Activated naive CD4-positive, alpha-beta T cell treated with anti-CD3 and anti-CD28 coated beads, Interleukin-2, amount 50 U/mL, for 72 hours (primary cell): ENCODE measurements at regions not wholly inside any gene's neighbourhood (a gene's known extent, or its start where the extent isn't known, plus 50 kb on each side); places are given as distances from the start of the nearest gene placed in this dataset.
"Not testable (repeated sequence)": the region's sequence is repeated elsewhere in the genome, so short reads cannot be mapped to it uniquely, and the experiment has no call there.

Experiments used
- ATAC-seq, 2 donors: fragments of 150-1000 bp; cut with Tn5 transposase; 2 replicates each; pipeline ENCODE4 v1.10.0; 2021; ENCODE audit warnings: mild to moderate bottlenecking in 2 of 2, moderate library complexity in 2 of 2
- DNase-seq, 2 donors: peaks; one replicate each; pipeline ENCODE4 v3.0.0; 2021 to 2022; ENCODE audit warnings: low spot score in 2 of 2
- H3K27ac Mint-ChIP-seq, 2 donors: one replicate each; pipeline ENCODE4 v1.8.0; 2022; ENCODE audit warnings: mild to moderate bottlenecking in 2 of 2, mixed read lengths in 2 of 2
- H3K36me3 Mint-ChIP-seq, 2 donors: one replicate each; pipeline ENCODE4 v1.8.0; 2022; ENCODE audit warnings: mixed read lengths in 2 of 2
- H3K9me3 Mint-ChIP-seq, 2 donors: one replicate each; pipeline ENCODE4 v1.8.0; 2022; ENCODE audit warnings: mixed read lengths in 2 of 2

DNA sequence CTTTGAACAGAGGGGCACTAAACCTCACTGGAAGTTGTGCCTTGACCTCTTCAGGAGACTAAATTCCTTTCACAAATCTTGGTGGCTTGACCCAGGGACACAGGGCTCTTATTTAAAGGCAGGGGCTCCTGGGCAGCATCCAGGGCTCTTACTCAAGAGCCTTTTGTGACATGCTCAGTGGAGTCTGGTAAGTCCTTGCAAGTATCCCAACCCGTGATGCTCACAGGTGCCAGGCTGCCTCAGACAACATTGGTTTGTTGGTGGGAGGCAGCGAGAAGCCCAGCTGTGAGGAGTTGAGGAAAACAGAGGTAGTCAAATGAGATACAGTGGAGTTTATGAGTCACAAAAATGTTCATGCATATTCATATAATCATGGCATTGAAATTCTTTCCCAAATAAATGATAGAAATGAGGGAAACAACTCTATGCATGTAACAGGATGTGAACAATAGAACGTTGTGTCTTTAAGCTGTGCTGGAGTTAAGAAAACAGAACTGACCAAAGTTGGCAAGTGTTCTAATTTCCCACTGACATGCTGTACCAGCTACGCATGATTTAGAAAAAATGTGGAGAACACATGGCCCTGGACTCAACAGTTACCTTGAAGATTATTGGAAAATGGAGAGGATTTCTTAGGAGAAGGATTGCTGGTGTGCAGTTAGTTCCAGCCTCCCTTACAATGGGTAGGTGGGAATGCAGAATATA lies 654.5 kb upstream of the COBL start:
- no peak overlapping the region for H3K27ac Mint-ChIP-seq
- no peak for ATAC-seq

GRCh38 chr7:51968461-51968860 lies 651.9 kb upstream of the COBL start:
- H3K27ac Mint-ChIP-seq = no peak overlapping the region
- peaks cover 5 to 12% of the 10 kb centered on the region in 2 donors for H3K9me3 Mint-ChIP-seq
- ATAC-seq (no peak), DNase-seq (no peak)
- H3K36me3 Mint-ChIP-seq = no peaks in the 10 kb centered on the region

More for the DNA sequence above, 654.5 kb upstream of the COBL start:
- no peak for DNase-seq
- H3K36me3 Mint-ChIP-seq = no peaks in the 10 kb centered on the region
- H3K9me3 Mint-ChIP-seq = peaks cover 5 to 12% of the 10 kb centered on the region in 2 donors

GRCh38 chr7:51965454-51965853 lies 648.8 kb upstream of the COBL start:
- ATAC-seq (no peak), DNase-seq (no peak)
- H3K27ac Mint-ChIP-seq = no peak overlapping the region
- H3K9me3 Mint-ChIP-seq = peaks cover 0 to 10% of the 10 kb centered on the region in 2 donors
- no peaks in the 10 kb centered on the region for H3K36me3 Mint-ChIP-seq

DNA sequence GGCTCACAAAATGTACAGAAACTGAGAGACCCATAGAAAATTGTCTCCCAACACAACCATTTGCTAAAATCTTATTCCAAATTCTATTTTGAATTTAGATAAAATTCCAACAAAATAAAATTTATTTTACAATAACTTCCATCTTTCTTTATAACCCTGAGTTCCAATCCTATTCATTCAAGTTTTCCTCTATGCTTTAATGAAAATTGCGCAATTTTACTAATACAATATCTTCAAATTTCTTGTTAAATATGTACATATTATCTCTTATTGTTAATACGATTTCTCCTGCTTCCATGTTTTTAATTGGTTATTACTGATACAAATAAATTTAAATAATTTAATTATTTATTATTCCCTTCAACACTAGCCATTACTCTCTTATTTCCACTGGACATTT lies 645.2 kb upstream of the COBL start:
- Mint-ChIP-seq H3K27ac (no peak overlapping the region), H3K9me3 (peaks cover 8 to 19% of the 10 kb centered on the region in 2 donors), H3K36me3 (peaks cover 0 to 5% of the 10 kb centered on the region in 2 donors)
- DNase-seq (no peak), ATAC-seq (no peak)

DNA sequence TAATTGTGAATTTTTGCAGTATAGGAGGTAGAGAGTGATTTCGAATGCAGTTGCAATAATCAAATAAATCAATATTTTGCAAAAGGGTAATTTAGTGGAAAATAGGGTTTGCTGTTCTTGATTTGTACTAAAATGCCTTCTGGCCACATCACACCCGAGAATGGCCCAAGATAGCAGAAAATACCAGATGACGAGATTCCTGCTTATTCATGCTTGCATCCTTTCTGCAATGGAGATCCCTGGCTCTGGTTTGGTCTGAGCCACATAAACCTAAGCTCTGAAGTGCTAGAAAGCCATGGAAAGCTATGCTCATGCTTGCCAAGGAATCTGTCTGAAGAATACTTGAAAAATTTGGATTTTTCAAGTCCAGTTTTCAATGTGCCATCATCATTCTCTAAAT lies 634.2 kb upstream of the COBL start:
- peaks cover 4 to 13% of the 10 kb centered on the region in 2 donors for H3K9me3 Mint-ChIP-seq
- H3K36me3 Mint-ChIP-seq = no peaks in the 10 kb centered on the region
- ATAC-seq (no peak), DNase-seq (no peak)
- H3K27ac Mint-ChIP-seq = no peak overlapping the region

DNA sequence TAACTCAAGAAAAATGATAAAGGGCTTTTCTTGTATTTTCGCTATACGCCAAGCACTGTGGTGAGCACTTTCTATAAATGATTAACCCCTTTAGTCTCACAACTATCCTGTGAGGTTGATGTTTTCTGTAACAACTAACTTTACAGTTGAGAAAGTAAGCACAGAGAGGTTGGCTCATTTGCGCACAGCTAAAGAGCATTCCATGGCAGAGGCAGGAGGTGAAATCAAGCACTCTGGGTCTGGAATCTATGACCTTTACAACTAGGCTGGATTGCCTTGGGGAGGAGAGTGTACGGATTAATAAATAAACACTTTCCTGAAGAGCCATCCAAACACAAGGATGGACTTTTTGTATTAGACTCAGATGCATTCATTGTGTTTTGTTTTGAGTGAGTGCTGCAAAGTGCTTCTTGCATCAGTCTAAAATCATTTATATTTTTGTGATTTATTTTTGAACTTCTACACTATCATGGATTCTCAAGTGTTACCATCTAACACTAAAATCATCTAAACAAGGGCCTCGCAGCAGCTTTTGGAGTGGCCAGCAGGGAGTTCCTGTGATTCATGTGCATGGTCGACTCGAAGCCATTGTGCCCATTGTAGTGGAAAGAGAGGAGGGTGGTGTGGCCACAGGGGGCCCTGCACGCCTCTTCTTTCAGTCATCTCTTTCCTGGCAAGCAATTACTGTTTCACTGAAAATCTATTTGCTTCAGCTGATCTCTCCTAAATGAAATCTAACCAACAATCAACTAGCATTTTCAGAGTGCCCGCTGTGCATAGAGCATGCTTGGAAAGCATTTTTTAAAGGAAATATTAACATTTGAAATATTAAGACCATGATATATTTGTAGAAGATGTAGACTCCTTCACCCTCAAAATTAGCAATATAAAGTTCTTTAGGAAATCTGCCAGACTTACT lies 633.4 kb upstream of the COBL start:
- no peak for DNase-seq
- no peak overlapping the region for H3K27ac Mint-ChIP-seq
- no peaks in the 10 kb centered on the region for H3K36me3 Mint-ChIP-seq
- no peak for ATAC-seq
- peaks cover 0 to 14% of the 10 kb centered on the region in 2 donors for H3K9me3 Mint-ChIP-seq

DNA sequence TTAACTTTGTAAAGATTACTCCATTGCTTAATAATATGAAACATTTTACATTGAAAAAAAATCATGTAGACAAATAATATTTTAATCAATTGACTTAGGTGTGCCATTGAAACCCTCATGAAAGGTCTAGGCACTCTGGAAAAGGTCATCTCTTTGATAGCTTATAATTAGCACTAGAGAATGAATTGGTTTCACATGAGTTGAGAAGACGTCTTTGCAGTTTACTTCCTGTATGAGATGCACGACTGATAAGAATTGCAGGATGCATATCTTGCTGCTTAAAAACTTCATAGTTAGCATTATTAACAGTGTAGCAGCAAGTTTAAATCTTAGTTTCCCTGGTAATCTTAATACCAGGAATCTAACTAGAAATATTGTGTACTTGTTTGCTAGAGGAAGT lies 614.2 kb upstream of the COBL start:
- Mint-ChIP-seq H3K9me3 (peaks cover 15 to 21% of the 10 kb centered on the region in 2 donors), H3K36me3 (peaks cover 0 to 26% of the 10 kb centered on the region in 2 donors), H3K27ac (no peak overlapping the region)
- ATAC-seq (no peak), DNase-seq (no peak)

GRCh38 chr7:51929818-51930217 lies 613.2 kb upstream of the COBL start:
- H3K27ac Mint-ChIP-seq = no peak overlapping the region
- ATAC-seq (no peak), DNase-seq (no peak)
- H3K36me3 Mint-ChIP-seq = peaks cover 0 to 26% of the 10 kb centered on the region in 2 donors
- H3K9me3 Mint-ChIP-seq = peaks cover 15 to 16% of the 10 kb centered on the region in 2 donors

DNA sequence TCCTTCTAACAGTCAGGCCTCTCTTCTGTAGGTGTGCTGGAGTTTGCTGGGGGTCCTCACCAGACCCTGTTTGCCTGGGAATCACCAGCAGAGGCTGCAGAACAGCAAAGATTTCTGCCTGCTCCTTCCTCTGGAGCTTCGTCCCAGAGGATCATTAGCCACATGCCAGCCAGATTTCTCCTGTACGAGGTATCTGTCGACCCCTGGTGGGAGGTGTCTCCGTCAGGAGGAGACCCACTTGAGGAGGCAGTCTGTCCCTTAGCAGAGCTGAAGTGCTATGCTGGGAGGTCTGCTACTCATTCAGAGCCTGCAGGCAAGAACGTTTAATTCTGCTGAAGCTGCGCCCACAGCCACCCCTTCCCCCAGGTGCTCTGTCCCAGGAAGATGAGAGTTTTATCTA lies 611.1 kb upstream of the COBL start:
- DNase-seq (no peak), ATAC-seq (no peak)
- Mint-ChIP-seq H3K9me3 (peaks cover 15 to 16% of the 10 kb centered on the region in 2 donors), H3K36me3 (peaks cover 0 to 26% of the 10 kb centered on the region in 2 donors), H3K27ac (no peak overlapping the region)

DNA sequence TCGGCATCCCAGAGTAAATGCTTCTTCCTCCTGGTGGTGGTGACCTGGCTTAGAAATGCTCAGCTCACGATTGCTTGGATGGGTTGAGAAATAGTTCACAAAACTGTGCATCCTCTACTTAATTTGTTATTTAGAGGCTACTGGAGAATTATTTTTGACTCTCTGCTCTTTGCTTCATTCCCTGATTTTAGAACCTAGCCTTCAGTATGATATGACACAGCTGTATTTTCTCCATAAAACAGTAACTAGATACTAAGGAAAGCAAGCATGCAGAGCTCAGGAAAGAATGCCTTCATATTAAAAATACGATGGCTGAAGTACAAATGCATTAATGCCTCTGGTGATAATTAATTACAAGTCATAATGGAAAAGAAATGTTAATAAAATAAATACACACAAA lies 602.0 kb upstream of the COBL start:
- peaks cover 0 to 10% of the 10 kb centered on the region in 2 donors for H3K36me3 Mint-ChIP-seq
- ATAC-seq = no peak
- peaks cover 17 to 24% of the 10 kb centered on the region in 2 donors for H3K9me3 Mint-ChIP-seq
- no peak overlapping the region for H3K27ac Mint-ChIP-seq
- DNase-seq = no peak

DNA sequence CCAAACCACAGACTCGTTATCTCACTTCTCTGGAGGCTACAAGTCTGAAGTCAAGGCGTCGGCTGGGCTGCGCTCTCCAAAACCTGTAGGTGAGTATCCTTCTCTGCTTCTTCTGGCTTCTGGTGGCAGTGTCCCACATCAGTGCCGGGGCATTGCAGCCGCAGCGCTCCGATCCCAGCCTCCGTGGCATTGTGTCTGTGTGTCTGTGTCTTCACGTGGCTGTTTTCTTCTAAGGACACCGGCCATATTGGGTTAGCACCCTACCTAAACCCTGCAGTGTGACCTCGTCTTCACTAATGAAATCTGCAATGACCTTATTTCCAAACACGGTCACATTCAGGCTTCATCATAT lies 584.9 kb upstream of the COBL start:
- Mint-ChIP-seq H3K27ac (no peak overlapping the region), H3K36me3 (peaks cover 0 to 9% of the 10 kb centered on the region in 2 donors), H3K9me3 (peaks cover 7 to 31% of the 10 kb centered on the region in 2 donors)
- ATAC-seq (no peak), DNase-seq (no peak)

DNA sequence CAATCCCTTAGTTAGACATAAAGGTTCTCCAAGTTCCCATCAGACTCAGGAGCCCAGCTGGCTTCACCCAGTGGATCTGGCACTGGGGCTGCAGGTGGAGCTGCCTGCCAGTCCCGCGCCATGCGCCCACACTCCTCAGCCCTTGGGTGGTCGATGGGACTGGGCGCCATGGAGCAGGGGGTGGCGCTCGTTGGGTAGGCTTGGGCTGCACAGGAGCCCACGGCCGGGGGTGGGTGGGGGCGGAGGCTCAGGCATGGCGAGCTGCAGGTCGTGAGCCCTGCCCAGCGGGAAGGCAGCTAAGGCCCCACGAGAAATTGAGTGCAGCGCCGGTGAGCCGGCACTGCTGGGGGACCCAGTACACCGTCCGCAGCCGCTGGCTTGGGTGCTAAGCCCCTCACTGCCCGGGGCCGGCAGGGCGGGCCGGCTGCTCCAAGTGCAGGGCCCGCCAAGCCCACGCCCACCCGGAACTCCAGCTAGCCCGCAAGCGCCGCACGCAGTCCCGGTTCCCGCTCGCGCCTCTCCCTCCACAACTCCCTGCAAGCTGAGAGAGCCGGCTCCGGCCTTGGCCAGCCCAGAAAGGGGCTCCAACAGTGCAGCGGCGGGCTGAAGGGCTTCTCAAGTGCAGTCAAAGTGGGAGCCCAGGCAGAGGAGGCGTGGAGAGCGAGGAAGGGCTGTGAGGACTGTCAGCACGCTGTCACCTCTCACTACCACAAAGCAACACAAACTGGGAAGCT lies 584.3 kb upstream of the COBL start:
- not testable (repeated sequence) for H3K27ac Mint-ChIP-seq, DNase-seq, ATAC-seq, H3K36me3 Mint-ChIP-seq
- peaks cover 5 to 35% of the 10 kb centered on the region in 2 donors for H3K9me3 Mint-ChIP-seq

- no peak for DNase-seq
- ATAC-seq = no peak
- Mint-ChIP-seq H3K9me3 (peaks cover 5 to 29% of the 10 kb centered on the region in 2 donors), H3K36me3 (peaks cover 0 to 9% of the 10 kb centered on the region in 2 donors), H3K27ac (no peak overlapping the region)
Measured at GRCh38 chr7:51899611-51900010, 583.0 kb upstream of the COBL start.

GRCh38 chr7:51882412-51882811 lies 565.8 kb upstream of the COBL start:
- peaks cover 0 to under 1% of the 10 kb centered on the region in 2 donors for H3K36me3 Mint-ChIP-seq
- no peak overlapping the region for H3K27ac Mint-ChIP-seq
- peaks cover 2 to 14% of the 10 kb centered on the region in 2 donors for H3K9me3 Mint-ChIP-seq
- no peak for ATAC-seq
- DNase-seq = no peak

- no peaks in the 10 kb centered on the region for H3K36me3 Mint-ChIP-seq
- DNase-seq = no peak
- H3K9me3 Mint-ChIP-seq = peaks cover 0 to 14% of the 10 kb centered on the region in 2 donors
- no peak overlapping the region for H3K27ac Mint-ChIP-seq
- ATAC-seq = no peak
Measured at GRCh38 chr7:51881309-51881708, 564.7 kb upstream of the COBL start.

DNA sequence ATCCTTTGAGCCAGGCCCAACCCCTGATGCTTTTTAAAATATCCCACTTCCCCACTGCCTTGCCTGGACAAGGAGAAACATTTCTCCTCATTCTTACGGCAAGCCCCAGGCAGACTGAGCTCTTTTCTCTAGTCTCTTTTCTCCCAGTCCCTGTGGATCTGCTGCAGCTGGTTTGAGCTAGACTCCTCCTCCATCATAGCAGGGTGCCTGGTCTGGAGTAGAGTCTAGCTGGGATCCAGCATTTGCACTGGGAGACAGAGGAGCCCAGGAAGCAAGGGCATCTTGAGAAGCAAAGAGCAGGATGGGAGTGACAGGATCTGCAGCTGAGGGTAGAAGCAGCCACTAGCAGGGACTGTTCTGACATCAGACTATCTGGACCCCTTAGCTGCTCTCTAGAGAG lies 562.3 kb upstream of the COBL start:
- no peak overlapping the region for H3K27ac Mint-ChIP-seq
- no peak for DNase-seq
- peaks cover 0 to 5% of the 10 kb centered on the region in 2 donors for H3K9me3 Mint-ChIP-seq
- ATAC-seq = no peak
- H3K36me3 Mint-ChIP-seq = no peaks in the 10 kb centered on the region

DNA sequence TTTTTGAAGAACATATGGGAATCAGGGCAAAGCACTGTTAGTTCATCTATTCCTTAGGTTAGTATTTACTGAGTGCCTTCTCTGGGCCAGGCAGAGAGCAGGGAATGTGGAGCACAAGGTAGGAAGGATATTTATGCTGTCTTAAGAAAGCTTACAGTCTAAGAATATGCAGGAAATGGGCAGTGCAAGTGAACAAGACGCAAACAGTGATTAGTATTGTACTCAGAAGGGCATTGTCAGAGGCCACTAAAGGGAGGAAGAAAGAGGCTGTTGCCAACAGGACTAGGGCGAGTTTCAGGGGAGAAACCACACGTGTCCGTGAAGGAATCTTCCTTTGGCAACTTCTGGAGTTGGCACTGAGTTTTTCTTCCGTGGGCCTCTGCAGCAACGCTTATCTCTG lies 552.8 kb upstream of the COBL start:
- Mint-ChIP-seq H3K9me3 (peaks cover 4 to 22% of the 10 kb centered on the region in 2 donors), H3K27ac (no peak overlapping the region), H3K36me3 (no peaks in the 10 kb centered on the region)
- ATAC-seq (no peak), DNase-seq (no peak)
